C4-2B (cell line): ENCODE measurements at regions not wholly inside any gene's neighbourhood (a gene's known extent, or its start where the extent isn't known, plus 50 kb on each side); places are given as distances from the start of the nearest gene placed in this dataset.

Experiments
- H3K27ac ChIP-seq: fragments of 450-650 bp; 2 replicates; pipeline ENCODE4 v1.5.1; 2017
- ZFX ChIP-seq: fragments of 450-650 bp; IDR thresholded peaks from 2 replicates; pipeline ENCODE4 v1.6.1; 2017
- TF ChIP-seq, protein P1 (sequence below): fragments of 450-650 bp; conservative IDR thresholded peaks from 2 replicates; pipeline ENCODE4 v1.5.1; 2017; ENCODE audit warnings: mild to moderate bottlenecking

- no peak overlapping the region for H3K27ac ChIP-seq
- TF ChIP-seq, protein P1, sequence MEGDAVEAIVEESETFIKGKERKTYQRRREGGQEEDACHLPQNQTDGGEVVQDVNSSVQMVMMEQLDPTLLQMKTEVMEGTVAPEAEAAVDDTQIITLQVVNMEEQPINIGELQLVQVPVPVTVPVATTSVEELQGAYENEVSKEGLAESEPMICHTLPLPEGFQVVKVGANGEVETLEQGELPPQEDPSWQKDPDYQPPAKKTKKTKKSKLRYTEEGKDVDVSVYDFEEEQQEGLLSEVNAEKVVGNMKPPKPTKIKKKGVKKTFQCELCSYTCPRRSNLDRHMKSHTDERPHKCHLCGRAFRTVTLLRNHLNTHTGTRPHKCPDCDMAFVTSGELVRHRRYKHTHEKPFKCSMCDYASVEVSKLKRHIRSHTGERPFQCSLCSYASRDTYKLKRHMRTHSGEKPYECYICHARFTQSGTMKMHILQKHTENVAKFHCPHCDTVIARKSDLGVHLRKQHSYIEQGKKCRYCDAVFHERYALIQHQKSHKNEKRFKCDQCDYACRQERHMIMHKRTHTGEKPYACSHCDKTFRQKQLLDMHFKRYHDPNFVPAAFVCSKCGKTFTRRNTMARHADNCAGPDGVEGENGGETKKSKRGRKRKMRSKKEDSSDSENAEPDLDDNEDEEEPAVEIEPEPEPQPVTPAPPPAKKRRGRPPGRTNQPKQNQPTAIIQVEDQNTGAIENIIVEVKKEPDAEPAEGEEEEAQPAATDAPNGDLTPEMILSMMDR, result no peak
Observed at GRCh38 chr21:26281506-26281905, 110.9 kb upstream of the APP start.

GRCh38 chr21:26280775-26281174 lies 110.2 kb upstream of the APP start:
- TF ChIP-seq, protein P1, result no peak
- TF ChIP-seq ZFX, result no peak
- no peak overlapping the region for H3K27ac ChIP-seq

GRCh38 chr21:26280148-26280547 lies 109.6 kb upstream of the APP start:
- H3K27ac ChIP-seq, result no peak overlapping the region
- TF ChIP-seq, protein P1, result no peak
- no peak for TF ChIP-seq ZFX

DNA sequence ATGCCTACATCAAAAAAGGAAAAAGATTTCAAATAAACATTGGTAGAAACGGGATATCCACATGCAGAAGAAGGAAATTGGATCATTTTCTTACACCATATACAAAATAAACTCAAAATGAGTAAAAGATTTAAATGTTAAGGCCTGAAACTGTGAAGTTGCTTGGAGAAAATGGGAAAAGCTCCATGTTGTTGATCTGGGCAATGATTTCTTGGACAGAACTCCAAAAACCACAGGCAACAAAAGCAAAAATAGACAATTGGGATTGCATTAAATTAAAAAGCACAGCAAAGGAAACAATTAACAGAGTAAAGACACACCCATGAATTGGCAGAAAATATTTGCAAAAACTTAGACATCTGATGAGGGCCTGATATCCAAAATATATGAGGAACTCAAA lies 105.2 kb upstream of the APP start:
- H3K27ac ChIP-seq, result no peak overlapping the region
- TF ChIP-seq, protein P1, result no peak
- no peak for TF ChIP-seq ZFX

DNA sequence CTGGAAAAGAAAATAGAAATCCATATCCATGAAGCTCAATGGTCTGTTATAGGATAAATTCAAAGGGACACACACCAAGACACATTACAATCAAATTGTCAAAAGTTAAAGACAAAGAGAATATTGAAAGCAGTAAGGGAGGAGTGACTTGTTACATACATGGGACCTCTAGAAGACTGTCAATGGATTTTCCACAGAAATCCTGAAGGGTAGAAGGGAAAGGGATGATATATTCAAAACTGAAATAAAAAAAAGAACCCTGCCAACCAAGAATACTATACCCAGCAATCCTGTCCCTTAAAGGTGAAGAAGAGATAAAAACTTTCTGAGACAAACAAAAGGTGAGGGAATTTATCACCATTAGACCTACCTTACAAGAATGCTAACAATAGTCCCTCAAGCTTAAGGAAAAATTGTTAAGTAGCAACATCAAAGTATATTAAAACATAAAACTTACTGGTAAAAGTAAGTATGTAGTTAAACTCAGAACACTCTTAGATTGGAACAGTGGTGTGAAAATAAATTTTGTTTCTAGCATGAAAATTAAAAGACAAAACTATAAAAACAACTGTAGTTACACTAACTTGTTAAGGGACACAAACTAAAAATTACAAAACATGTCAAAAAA lies 103.2 kb upstream of the APP start:
- TF ChIP-seq ZFX, result no peak
- TF ChIP-seq, protein P1, result no peak
- H3K27ac ChIP-seq, result no peak overlapping the region

DNA sequence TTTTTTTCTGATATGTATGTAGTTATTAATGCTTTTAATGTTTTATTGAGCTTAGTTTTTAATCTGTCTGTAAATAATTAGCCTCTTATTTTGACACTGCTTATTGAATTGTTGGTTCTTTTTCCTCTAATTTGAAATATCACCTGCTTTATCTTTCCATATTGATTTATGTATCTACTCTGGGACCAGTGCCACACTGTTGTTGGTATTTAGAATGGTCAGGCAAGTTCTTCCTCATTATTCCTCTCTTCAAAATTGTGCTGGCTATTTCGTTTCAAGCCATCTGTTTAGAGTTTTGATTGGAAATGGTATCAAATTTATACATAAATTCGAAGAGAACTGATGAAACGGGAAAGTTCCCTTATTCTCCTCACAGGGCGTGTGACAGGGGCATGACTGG lies 96.8 kb upstream of the APP start:
- TF ChIP-seq, protein P1, result no peak
- no peak for TF ChIP-seq ZFX
- H3K27ac ChIP-seq, result no peak overlapping the region

DNA sequence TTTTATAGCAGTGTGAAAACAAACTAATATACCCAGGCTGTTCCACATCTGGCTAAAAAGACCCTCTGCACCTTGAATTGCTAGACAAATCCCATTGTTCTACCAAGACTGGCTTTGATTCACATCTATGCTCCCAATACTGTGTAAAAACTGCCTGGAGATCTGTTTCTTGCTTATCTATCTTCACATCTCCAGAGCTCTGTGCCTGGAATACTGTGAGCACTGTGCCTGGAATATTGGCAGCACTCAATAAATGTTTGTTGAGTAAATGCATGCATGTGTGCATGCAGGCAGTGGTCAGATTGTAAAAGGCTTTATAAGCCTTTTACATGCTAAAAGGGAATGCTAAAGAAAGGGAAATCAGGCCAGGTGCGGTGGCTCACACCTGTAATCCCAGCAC lies 75.5 kb upstream of the APP start:
- no peak overlapping the region for H3K27ac ChIP-seq
- TF ChIP-seq, protein P1, result no peak
- TF ChIP-seq ZFX, result no peak
